ENCODE measurements at regions not wholly inside any gene's neighbourhood (a gene's known extent, or its start where the extent isn't known, plus 50 kb on each side); places are given as distances from the start of the nearest gene placed in this dataset.
"Not testable (repeated sequence)": the region's sequence is repeated elsewhere in the genome, so short reads cannot be mapped to it uniquely, and the experiment has no call there.

- not testable (repeated sequence) for DNase-seq (ENCODE audit: low read depth in 2 of 3, low spot score in 1 of 3)
Observed at GRCh38 chr2:111470924-111471323, 350.2 kb downstream of the BCL2L11 start.

- not testable (repeated sequence) for DNase-seq (ENCODE audit: low read depth in 2 of 3, low spot score in 1 of 3)
Observed at GRCh38 chr2:111471791-111472530, 351.2 kb downstream of the BCL2L11 start.

GRCh38 chr2:111472844-111473403 lies 352.2 kb downstream of the BCL2L11 start:
- DNase-seq (ENCODE audit: low read depth in 2 of 3, low spot score in 1 of 3) = not testable (repeated sequence)

GRCh38 chr2:111473522-111473921 lies 352.8 kb downstream of the BCL2L11 start:
- not testable (repeated sequence) for DNase-seq (ENCODE audit: low read depth in 2 of 3, low spot score in 1 of 3)

- not testable (repeated sequence) for DNase-seq (ENCODE audit: low read depth in 2 of 3, low spot score in 1 of 3)
Observed at GRCh38 chr2:111474198-111474705, 353.5 kb downstream of the BCL2L11 start.

- DNase-seq (ENCODE audit: low read depth in 2 of 3, low spot score in 1 of 3) = not testable (repeated sequence)
Observed at GRCh38 chr2:111478335-111478734, 357.6 kb downstream of the BCL2L11 start.

- DNase-seq (ENCODE audit: low read depth in 2 of 3, low spot score in 1 of 3) = peak in 1 of 3 donors; percentile 34
Observed at GRCh38 chr2:111478871-111479318, 358.2 kb downstream of the BCL2L11 start.

GRCh38 chr2:111480016-111480625 lies 359.4 kb downstream of the BCL2L11 start:
- DNase-seq (ENCODE audit: low read depth in 2 of 3, low spot score in 1 of 3) = peak in 1 of 3 donors; percentile 58

- DNase-seq (ENCODE audit: low read depth in 2 of 3, low spot score in 1 of 3) = not testable (repeated sequence)
Observed at GRCh38 chr2:111480633-111481032, 359.9 kb downstream of the BCL2L11 start.

GRCh38 chr2:111481219-111481618 lies 360.5 kb downstream of the BCL2L11 start:
- DNase-seq (ENCODE audit: low read depth in 2 of 3, low spot score in 1 of 3) = not testable (repeated sequence)

GRCh38 chr2:111482987-111483679 lies 362.4 kb downstream of the BCL2L11 start:
- not testable (repeated sequence) for DNase-seq (ENCODE audit: low read depth in 2 of 3, low spot score in 1 of 3)

GRCh38 chr2:111484097-111484496 lies 363.4 kb downstream of the BCL2L11 start:
- not testable (repeated sequence) for DNase-seq (ENCODE audit: low read depth in 2 of 3, low spot score in 1 of 3)

- DNase-seq (ENCODE audit: low read depth in 2 of 3, low spot score in 1 of 3) = not testable (repeated sequence)
Observed at GRCh38 chr2:111485895-111486294, 365.2 kb downstream of the BCL2L11 start.

GRCh38 chr2:111488451-111488850 lies 367.7 kb downstream of the BCL2L11 start:
- DNase-seq (ENCODE audit: low read depth in 2 of 3, low spot score in 1 of 3) = not testable (repeated sequence)

- DNase-seq (ENCODE audit: low read depth in 2 of 3, low spot score in 1 of 3) = not testable (repeated sequence)
Observed at GRCh38 chr2:111489460-111489859, 368.7 kb downstream of the BCL2L11 start.

GRCh38 chr2:111491181-111491580 lies 370.5 kb downstream of the BCL2L11 start:
- DNase-seq (ENCODE audit: low read depth in 2 of 3, low spot score in 1 of 3) = not testable (repeated sequence)

GRCh38 chr2:111491614-111492013 lies 370.9 kb downstream of the BCL2L11 start:
- DNase-seq (ENCODE audit: low read depth in 2 of 3, low spot score in 1 of 3) = not testable (repeated sequence)

GRCh38 chr2:111492995-111493719 lies 372.4 kb downstream of the BCL2L11 start:
- DNase-seq (ENCODE audit: low read depth in 2 of 3, low spot score in 1 of 3) = not testable (repeated sequence)

- DNase-seq (ENCODE audit: low read depth in 2 of 3, low spot score in 1 of 3) = not testable (repeated sequence)
Observed at GRCh38 chr2:111493720-111494078, 373.0 kb downstream of the BCL2L11 start.

- DNase-seq (ENCODE audit: low read depth in 2 of 3, low spot score in 1 of 3) = not testable (repeated sequence)
Observed at GRCh38 chr2:111494288-111494980, 373.7 kb downstream of the BCL2L11 start.

Data from stimulated activated CD4-positive, alpha-beta T cell treated with anti-CD3 and anti-CD28 coated beads, Interleukin-12 subunit alpha, Interleukin-12 subunit beta, amount 100 ng/mL, for 48 hours (primary cell).